ENCODE measurements at regions not wholly inside any gene's neighbourhood (a gene's known extent, or its start where the extent isn't known, plus 50 kb on each side); places are given as distances from the start of the nearest gene placed in this dataset.

GRCh38 chr21:20469361-20469760, 528.8 kb upstream of the NCAM2 start:
- TF ChIP-seq, protein P1, sequence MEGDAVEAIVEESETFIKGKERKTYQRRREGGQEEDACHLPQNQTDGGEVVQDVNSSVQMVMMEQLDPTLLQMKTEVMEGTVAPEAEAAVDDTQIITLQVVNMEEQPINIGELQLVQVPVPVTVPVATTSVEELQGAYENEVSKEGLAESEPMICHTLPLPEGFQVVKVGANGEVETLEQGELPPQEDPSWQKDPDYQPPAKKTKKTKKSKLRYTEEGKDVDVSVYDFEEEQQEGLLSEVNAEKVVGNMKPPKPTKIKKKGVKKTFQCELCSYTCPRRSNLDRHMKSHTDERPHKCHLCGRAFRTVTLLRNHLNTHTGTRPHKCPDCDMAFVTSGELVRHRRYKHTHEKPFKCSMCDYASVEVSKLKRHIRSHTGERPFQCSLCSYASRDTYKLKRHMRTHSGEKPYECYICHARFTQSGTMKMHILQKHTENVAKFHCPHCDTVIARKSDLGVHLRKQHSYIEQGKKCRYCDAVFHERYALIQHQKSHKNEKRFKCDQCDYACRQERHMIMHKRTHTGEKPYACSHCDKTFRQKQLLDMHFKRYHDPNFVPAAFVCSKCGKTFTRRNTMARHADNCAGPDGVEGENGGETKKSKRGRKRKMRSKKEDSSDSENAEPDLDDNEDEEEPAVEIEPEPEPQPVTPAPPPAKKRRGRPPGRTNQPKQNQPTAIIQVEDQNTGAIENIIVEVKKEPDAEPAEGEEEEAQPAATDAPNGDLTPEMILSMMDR (IDR thresholded peaks at IDR 0.05; ENCODE audit: insufficient read depth, low read depth, low read length), result no peak
- TF ChIP-seq EZH2 (IDR thresholded peaks at IDR 0.05; ENCODE audit: insufficient read depth, low read length), result no peak

Measured in astrocyte (in vitro differentiated cells and primary cell).